ENCODE measurements at regions not wholly inside any gene's neighbourhood (a gene's known extent, or its start where the extent isn't known, plus 50 kb on each side); places are given as distances from the start of the nearest gene placed in this dataset.

GRCh38 chr4:182969651-182970279, 52.6 kb upstream of the DCTD start:
- DNase-seq, result peak; percentile 97

- peak; percentile 93 for DNase-seq
These were observed 51.9 kb upstream of the DCTD start for GRCh38 chr4:182968917-182969650.

GRCh38 chr4:182967403-182967802, 50.2 kb upstream of the DCTD start:
- no peak for DNase-seq

All from OCI-M1 (cell line).